ENCODE measurements at regions not wholly inside any gene's neighbourhood (a gene's known extent, or its start where the extent isn't known, plus 50 kb on each side); places are given as distances from the start of the nearest gene placed in this dataset.

- Histone ChIP-seq H3K27me3 (ENCODE audit: low read length) (no peaks in the 10 kb centered on the region), H3K4me2 (ENCODE audit: low read depth, low read length, poor library complexity, severe bottlenecking) (no peak overlapping the region), H3K27ac (ENCODE audit: low read length) (no peak overlapping the region), H3K79me2 (ENCODE audit: low read length) (no peaks in the 10 kb centered on the region), H2AFZ (ENCODE audit: low read length) (no peak overlapping the region), H3K9me3 (ENCODE audit: low read length) (no peaks in the 10 kb centered on the region), H4K20me1 (ENCODE audit: insufficient read depth, low read depth, low read length) (no peaks in the 10 kb centered on the region), H3K9ac (ENCODE audit: low read length) (no peak overlapping the region), H3K9me2 (replicated peaks; ENCODE audit: insufficient read depth, low read length) (no peaks in the 10 kb centered on the region), H3K4me3 (ENCODE audit: low read length) (no peak overlapping the region), H3K4me1 (ENCODE audit: low read length) (no peaks in the 10 kb centered on the region), H3K36me3 (ENCODE audit: insufficient read depth, low read length) (no peaks in the 10 kb centered on the region)
- DNase-seq: no peak
These were observed 81.6 kb downstream of the TMEM215 start for GRCh38 chr9:32864971-32865370.

GRCh38 chr9:32866273-32866672, 82.9 kb downstream of the TMEM215 start:
- H3K4me1 ChIP-seq (ENCODE audit: low read length): no peaks in the 10 kb centered on the region
- no peak overlapping the region for H3K27ac ChIP-seq (ENCODE audit: low read length)
- no peak overlapping the region for H3K4me3 ChIP-seq (ENCODE audit: low read length)
- H2AFZ ChIP-seq (ENCODE audit: low read length): no peak overlapping the region
- no peaks in the 10 kb centered on the region for H3K9me3 ChIP-seq (ENCODE audit: low read length)
- H3K79me2 ChIP-seq (ENCODE audit: low read length): no peaks in the 10 kb centered on the region
- H4K20me1 ChIP-seq (ENCODE audit: insufficient read depth, low read depth, low read length): no peaks in the 10 kb centered on the region
- no peak overlapping the region for H3K4me2 ChIP-seq (ENCODE audit: low read depth, low read length, poor library complexity, severe bottlenecking)
- no peaks in the 10 kb centered on the region for H3K36me3 ChIP-seq (ENCODE audit: insufficient read depth, low read length)
- no peak for DNase-seq
- no peaks in the 10 kb centered on the region for H3K27me3 ChIP-seq (ENCODE audit: low read length)
- H3K9me2 ChIP-seq (replicated peaks; ENCODE audit: insufficient read depth, low read length): no peaks in the 10 kb centered on the region
- H3K9ac ChIP-seq (ENCODE audit: low read length): no peak overlapping the region

GRCh38 chr9:32867026-32867425, 83.7 kb downstream of the TMEM215 start:
- Histone ChIP-seq H3K9ac (ENCODE audit: low read length) (no peak overlapping the region), H3K4me1 (ENCODE audit: low read length) (no peaks in the 10 kb centered on the region), H3K9me3 (ENCODE audit: low read length) (no peaks in the 10 kb centered on the region), H4K20me1 (ENCODE audit: insufficient read depth, low read depth, low read length) (no peaks in the 10 kb centered on the region), H3K27me3 (ENCODE audit: low read length) (no peaks in the 10 kb centered on the region), H3K4me3 (ENCODE audit: low read length) (no peak overlapping the region), H3K4me2 (ENCODE audit: low read depth, low read length, poor library complexity, severe bottlenecking) (no peak overlapping the region), H3K27ac (ENCODE audit: low read length) (no peak overlapping the region), H3K9me2 (replicated peaks; ENCODE audit: insufficient read depth, low read length) (no peaks in the 10 kb centered on the region), H3K79me2 (ENCODE audit: low read length) (no peaks in the 10 kb centered on the region), H3K36me3 (ENCODE audit: insufficient read depth, low read length) (no peaks in the 10 kb centered on the region), H2AFZ (ENCODE audit: low read length) (no peak overlapping the region)
- no peak for DNase-seq

GRCh38 chr9:32867601-32868204, 84.4 kb downstream of the TMEM215 start:
- Histone ChIP-seq H3K9me3 (ENCODE audit: low read length) (no peaks in the 10 kb centered on the region), H3K4me2 (ENCODE audit: low read depth, low read length, poor library complexity, severe bottlenecking) (no peak overlapping the region), H3K4me3 (ENCODE audit: low read length) (no peak overlapping the region), H4K20me1 (ENCODE audit: insufficient read depth, low read depth, low read length) (no peaks in the 10 kb centered on the region), H2AFZ (ENCODE audit: low read length) (no peak overlapping the region), H3K4me1 (ENCODE audit: low read length) (no peaks in the 10 kb centered on the region), H3K79me2 (ENCODE audit: low read length) (no peaks in the 10 kb centered on the region), H3K27me3 (ENCODE audit: low read length) (no peaks in the 10 kb centered on the region), H3K9ac (ENCODE audit: low read length) (no peak overlapping the region), H3K36me3 (ENCODE audit: insufficient read depth, low read length) (no peaks in the 10 kb centered on the region), H3K27ac (ENCODE audit: low read length) (no peak overlapping the region), H3K9me2 (replicated peaks; ENCODE audit: insufficient read depth, low read length) (no peaks in the 10 kb centered on the region)
- no peak for DNase-seq

- Histone ChIP-seq H3K36me3 (ENCODE audit: insufficient read depth, low read length) (no peaks in the 10 kb centered on the region), H4K20me1 (ENCODE audit: insufficient read depth, low read depth, low read length) (no peaks in the 10 kb centered on the region), H3K9me2 (replicated peaks; ENCODE audit: insufficient read depth, low read length) (no peaks in the 10 kb centered on the region), H3K79me2 (ENCODE audit: low read length) (no peaks in the 10 kb centered on the region), H3K27ac (ENCODE audit: low read length) (no peak overlapping the region), H3K9me3 (ENCODE audit: low read length) (no peaks in the 10 kb centered on the region), H3K27me3 (ENCODE audit: low read length) (no peaks in the 10 kb centered on the region), H2AFZ (ENCODE audit: low read length) (no peak overlapping the region), H3K4me3 (ENCODE audit: low read length) (no peak overlapping the region), H3K9ac (ENCODE audit: low read length) (no peak overlapping the region), H3K4me2 (ENCODE audit: low read depth, low read length, poor library complexity, severe bottlenecking) (no peak overlapping the region), H3K4me1 (ENCODE audit: low read length) (peaks cover 11% of the 10 kb centered on the region)
- DNase-seq: no peak
These were observed 86.1 kb downstream of the TMEM215 start for GRCh38 chr9:32869404-32869803.

GRCh38 chr9:32873131-32873530, 89.8 kb downstream of the TMEM215 start:
- H3K4me1 ChIP-seq (ENCODE audit: low read length): peaks cover 30% of the 10 kb centered on the region
- H3K27ac ChIP-seq (ENCODE audit: low read length): no peak overlapping the region
- no peak overlapping the region for H3K9ac ChIP-seq (ENCODE audit: low read length)
- H3K9me3 ChIP-seq (ENCODE audit: low read length): no peaks in the 10 kb centered on the region
- H3K27me3 ChIP-seq (ENCODE audit: low read length): no peaks in the 10 kb centered on the region
- no peak overlapping the region for H2AFZ ChIP-seq (ENCODE audit: low read length)
- no peaks in the 10 kb centered on the region for H3K79me2 ChIP-seq (ENCODE audit: low read length)
- H3K4me3 ChIP-seq (ENCODE audit: low read length): no peak overlapping the region
- no peaks in the 10 kb centered on the region for H4K20me1 ChIP-seq (ENCODE audit: insufficient read depth, low read depth, low read length)
- H3K4me2 ChIP-seq (ENCODE audit: low read depth, low read length, poor library complexity, severe bottlenecking): no peak overlapping the region
- no peaks in the 10 kb centered on the region for H3K36me3 ChIP-seq (ENCODE audit: insufficient read depth, low read length)
- H3K9me2 ChIP-seq (replicated peaks; ENCODE audit: insufficient read depth, low read length): no peaks in the 10 kb centered on the region
- no peak for DNase-seq

GRCh38 chr9:32873553-32873952, 90.2 kb downstream of the TMEM215 start:
- H3K27me3 ChIP-seq (ENCODE audit: low read length): no peaks in the 10 kb centered on the region
- no peak overlapping the region for H3K4me3 ChIP-seq (ENCODE audit: low read length)
- no peak overlapping the region for H2AFZ ChIP-seq (ENCODE audit: low read length)
- H3K9ac ChIP-seq (ENCODE audit: low read length): no peak overlapping the region
- no peaks in the 10 kb centered on the region for H3K9me3 ChIP-seq (ENCODE audit: low read length)
- no peaks in the 10 kb centered on the region for H3K9me2 ChIP-seq (replicated peaks; ENCODE audit: insufficient read depth, low read length)
- peaks cover 34% of the 10 kb centered on the region for H3K4me1 ChIP-seq (ENCODE audit: low read length)
- DNase-seq: no peak
- no peak overlapping the region for H3K27ac ChIP-seq (ENCODE audit: low read length)
- H3K4me2 ChIP-seq (ENCODE audit: low read depth, low read length, poor library complexity, severe bottlenecking): no peak overlapping the region
- H4K20me1 ChIP-seq (ENCODE audit: insufficient read depth, low read depth, low read length): no peaks in the 10 kb centered on the region
- H3K79me2 ChIP-seq (ENCODE audit: low read length): no peaks in the 10 kb centered on the region
- no peaks in the 10 kb centered on the region for H3K36me3 ChIP-seq (ENCODE audit: insufficient read depth, low read length)

- no peaks in the 10 kb centered on the region for H3K9me2 ChIP-seq (replicated peaks; ENCODE audit: insufficient read depth, low read length)
- H3K4me1 ChIP-seq (ENCODE audit: low read length): peaks cover 43% of the 10 kb centered on the region
- no peak overlapping the region for H3K4me3 ChIP-seq (ENCODE audit: low read length)
- no peak overlapping the region for H3K9ac ChIP-seq (ENCODE audit: low read length)
- H3K36me3 ChIP-seq (ENCODE audit: insufficient read depth, low read length): no peaks in the 10 kb centered on the region
- no peak overlapping the region for H2AFZ ChIP-seq (ENCODE audit: low read length)
- no peak for DNase-seq
- no peaks in the 10 kb centered on the region for H3K9me3 ChIP-seq (ENCODE audit: low read length)
- no peak overlapping the region for H3K4me2 ChIP-seq (ENCODE audit: low read depth, low read length, poor library complexity, severe bottlenecking)
- no peaks in the 10 kb centered on the region for H3K79me2 ChIP-seq (ENCODE audit: low read length)
- H4K20me1 ChIP-seq (ENCODE audit: insufficient read depth, low read depth, low read length): no peaks in the 10 kb centered on the region
- no peaks in the 10 kb centered on the region for H3K27me3 ChIP-seq (ENCODE audit: low read length)
- H3K27ac ChIP-seq (ENCODE audit: low read length): no peak overlapping the region
These were observed 91.9 kb downstream of the TMEM215 start for GRCh38 chr9:32875242-32875641.

- no peaks in the 10 kb centered on the region for H3K79me2 ChIP-seq (ENCODE audit: low read length)
- no peak overlapping the region for H3K4me2 ChIP-seq (ENCODE audit: low read depth, low read length, poor library complexity, severe bottlenecking)
- H3K4me3 ChIP-seq (ENCODE audit: low read length): no peak overlapping the region
- no peaks in the 10 kb centered on the region for H3K9me3 ChIP-seq (ENCODE audit: low read length)
- H3K36me3 ChIP-seq (ENCODE audit: insufficient read depth, low read length): no peaks in the 10 kb centered on the region
- H4K20me1 ChIP-seq (ENCODE audit: insufficient read depth, low read depth, low read length): no peaks in the 10 kb centered on the region
- no peaks in the 10 kb centered on the region for H3K27me3 ChIP-seq (ENCODE audit: low read length)
- DNase-seq: no peak
- H3K27ac ChIP-seq (ENCODE audit: low read length): no peak overlapping the region
- no peaks in the 10 kb centered on the region for H3K9me2 ChIP-seq (replicated peaks; ENCODE audit: insufficient read depth, low read length)
- H3K9ac ChIP-seq (ENCODE audit: low read length): no peak overlapping the region
- H2AFZ ChIP-seq (ENCODE audit: low read length): no peak overlapping the region
- H3K4me1 ChIP-seq (ENCODE audit: low read length): peaks cover 43% of the 10 kb centered on the region
These were observed 92.4 kb downstream of the TMEM215 start for GRCh38 chr9:32875748-32876147.
